Glutamatergic neuron (in vitro differentiated cells): ENCODE measurements at regions not wholly inside any gene's neighbourhood (a gene's known extent, or its start where the extent isn't known, plus 50 kb on each side); places are given as distances from the start of the nearest gene placed in this dataset.

ENCODE experiments used
- DNase-seq: peaks from one replicate; pipeline ENCODE4 v3.0.0; 2022
- H3K27ac Mint-ChIP-seq: one replicate; pipeline ENCODE4 v1.8.0; 2020; ENCODE audit warnings: mild to moderate bottlenecking, mixed read lengths, inconsistent platforms; ENCODE audit not compliant: unreplicated experiment
- H3K27me3 Mint-ChIP-seq: one replicate; pipeline ENCODE4 v1.8.0; 2020; ENCODE audit warnings: mild to moderate bottlenecking, moderate library complexity, mixed read lengths, inconsistent platforms; ENCODE audit not compliant: unreplicated experiment
- H3K36me3 Mint-ChIP-seq: one replicate; pipeline ENCODE4 v1.8.0; 2020; ENCODE audit warnings: mild to moderate bottlenecking, mixed read lengths, inconsistent platforms; ENCODE audit not compliant: unreplicated experiment
- H3K4me1 Mint-ChIP-seq: one replicate; pipeline ENCODE4 v1.8.0; 2020; ENCODE audit warnings: mild to moderate bottlenecking, low read depth, mixed read lengths, inconsistent platforms; ENCODE audit not compliant: unreplicated experiment
- H3K4me3 Mint-ChIP-seq: one replicate; pipeline ENCODE4 v1.8.0; 2020; ENCODE audit warnings: mild to moderate bottlenecking, mixed read lengths, inconsistent platforms; ENCODE audit not compliant: unreplicated experiment
- H3K9me3 Mint-ChIP-seq: one replicate; pipeline ENCODE4 v1.8.0; 2020; ENCODE audit warnings: mild to moderate bottlenecking, moderate library complexity, mixed read lengths, inconsistent platforms; ENCODE audit not compliant: unreplicated experiment
- CTCF ChIP-seq: fragments of 200-600 bp; sonication (generic); IDR thresholded peaks from one replicate; pipeline ENCODE4 v1.5.0; 2021; ENCODE audit not compliant: partially characterized antibody, unreplicated experiment

DNA sequence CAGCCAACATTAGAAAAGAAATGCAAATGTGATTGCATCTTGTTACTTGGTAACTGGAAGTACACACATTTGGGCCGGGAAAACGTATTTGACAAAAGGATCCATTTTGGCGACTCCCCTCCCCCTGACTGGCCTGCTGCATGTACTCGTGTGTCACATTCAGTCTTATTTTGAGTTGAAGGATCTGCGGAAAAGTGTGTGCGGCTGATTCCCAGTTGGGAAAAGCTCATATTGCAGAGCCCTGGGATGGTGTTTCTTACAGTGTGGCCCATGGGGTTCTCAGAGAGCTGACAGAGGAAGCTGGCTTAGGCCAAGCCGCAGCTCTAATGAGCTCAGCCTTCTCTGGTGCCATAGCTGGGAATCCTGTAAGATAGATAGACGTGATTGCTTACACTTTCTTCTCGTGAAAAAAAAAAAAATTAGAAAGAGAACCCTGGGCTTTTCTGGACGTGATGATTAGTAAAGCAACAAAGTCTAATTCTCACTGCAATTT lies 170.3 kb upstream of the ARGLU1 start:
- TF ChIP-seq CTCF = no peak
- no peak overlapping the region for H3K4me3 Mint-ChIP-seq
- no peaks in the 10 kb centered on the region for H3K27me3 Mint-ChIP-seq
- no peaks in the 10 kb centered on the region for H3K4me1 Mint-ChIP-seq
- peaks cover 6% of the 10 kb centered on the region for H3K36me3 Mint-ChIP-seq
- DNase-seq = no peak
- no peak overlapping the region for H3K27ac Mint-ChIP-seq
- peaks cover 3% of the 10 kb centered on the region for H3K9me3 Mint-ChIP-seq

DNA sequence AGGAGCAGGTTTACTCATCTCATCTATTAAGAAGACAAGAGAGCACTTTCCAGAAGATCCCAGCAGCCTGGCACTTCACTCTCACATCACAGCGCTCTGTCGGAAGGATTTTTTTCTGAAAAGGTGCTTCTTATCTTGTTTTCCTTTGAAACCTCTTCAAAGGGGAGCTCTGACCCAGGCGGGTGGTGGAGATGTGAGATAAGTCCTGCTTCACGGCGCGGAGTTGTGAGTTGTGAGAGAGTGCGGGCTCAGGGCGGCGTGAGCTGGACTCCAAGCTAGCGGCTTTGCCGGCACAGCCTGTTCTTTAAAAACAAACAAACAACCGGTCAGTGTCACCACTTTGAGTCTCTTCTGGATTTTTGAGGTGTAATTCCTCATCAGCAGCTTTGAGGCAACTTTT lies 169.0 kb upstream of the ARGLU1 start:
- no peak overlapping the region for H3K27ac Mint-ChIP-seq
- peaks cover 6% of the 10 kb centered on the region for H3K36me3 Mint-ChIP-seq
- peaks cover 3% of the 10 kb centered on the region for H3K9me3 Mint-ChIP-seq
- DNase-seq = no peak
- no peak for TF ChIP-seq CTCF
- peaks cover 4% of the 10 kb centered on the region for H3K4me1 Mint-ChIP-seq
- H3K27me3 Mint-ChIP-seq = no peaks in the 10 kb centered on the region
- no peak overlapping the region for H3K4me3 Mint-ChIP-seq

DNA sequence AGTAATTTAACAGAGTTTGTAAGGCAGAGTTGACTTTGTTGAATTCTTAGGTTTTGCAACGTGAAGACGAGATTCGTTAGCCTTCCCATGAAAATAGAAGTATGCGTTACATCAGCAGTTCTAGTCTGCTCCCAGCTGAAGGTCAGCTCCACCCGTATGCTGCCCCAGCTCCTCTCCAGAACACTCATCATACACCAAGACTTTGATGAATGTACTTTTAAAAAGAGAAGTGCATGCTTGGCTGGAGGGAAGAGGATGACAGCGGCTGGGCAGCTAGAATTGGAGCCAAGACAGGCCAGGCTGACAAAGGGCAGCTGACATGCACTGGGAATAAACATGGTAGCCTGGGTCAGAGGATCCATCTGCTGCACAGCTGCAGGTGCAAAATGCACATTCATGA lies 166.3 kb upstream of the ARGLU1 start:
- no peak for TF ChIP-seq CTCF
- Mint-ChIP-seq H3K36me3 (peaks cover 6% of the 10 kb centered on the region), H3K27me3 (no peaks in the 10 kb centered on the region), H3K4me3 (no peak overlapping the region), H3K27ac (peak overlapping the region; percentile 3), H3K9me3 (peaks cover 3% of the 10 kb centered on the region), H3K4me1 (peaks cover 4% of the 10 kb centered on the region)
- DNase-seq = no peak

- DNase-seq = no peak
- no peak for TF ChIP-seq CTCF
- no peaks in the 10 kb centered on the region for H3K9me3 Mint-ChIP-seq
- no peak overlapping the region for H3K27ac Mint-ChIP-seq
- H3K4me3 Mint-ChIP-seq = no peak overlapping the region
- H3K4me1 Mint-ChIP-seq = peaks cover 3% of the 10 kb centered on the region
- H3K36me3 Mint-ChIP-seq = no peaks in the 10 kb centered on the region
- H3K27me3 Mint-ChIP-seq = no peaks in the 10 kb centered on the region
These were observed 155.1 kb upstream of the ARGLU1 start for GRCh38 chr13:106723036-106723435.

DNA sequence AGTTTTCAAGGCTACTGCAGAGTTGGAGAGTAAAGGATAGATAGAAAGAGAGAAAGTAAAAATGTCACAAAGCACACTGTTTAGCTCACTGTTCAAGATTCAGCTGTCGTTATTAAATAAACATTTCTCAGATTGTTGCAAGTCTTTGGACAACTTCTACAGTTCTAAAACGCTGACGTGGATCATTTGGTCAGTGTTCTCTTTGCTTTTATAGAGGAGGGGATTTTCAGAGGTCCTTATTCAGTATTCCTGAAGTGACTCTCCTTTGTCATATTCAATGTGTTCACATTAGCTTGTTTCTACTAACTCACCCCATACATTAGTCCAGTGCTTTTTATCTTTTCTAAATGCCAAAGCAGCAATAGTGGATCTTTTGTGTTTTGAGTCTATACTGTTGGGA lies 154.7 kb upstream of the ARGLU1 start:
- no peak for DNase-seq
- Mint-ChIP-seq H3K27me3 (no peaks in the 10 kb centered on the region), H3K9me3 (no peaks in the 10 kb centered on the region), H3K4me3 (no peak overlapping the region), H3K4me1 (peaks cover 3% of the 10 kb centered on the region), H3K36me3 (no peaks in the 10 kb centered on the region), H3K27ac (no peak overlapping the region)
- no peak for TF ChIP-seq CTCF
